ENCODE measurements at regions not wholly inside any gene's neighbourhood (a gene's known extent, or its start where the extent isn't known, plus 50 kb on each side); places are given as distances from the start of the nearest gene placed in this dataset.

GRCh38 chr5:18754201-18754600, 1119.9 kb downstream of the TAF11L14 start:
- TF ChIP-seq CTCF (IDR thresholded peaks at IDR 0.05; ENCODE audit: low read depth, low read length, poor library complexity, severe bottlenecking) (no peak), EZH2phosphoT487 (IDR thresholded peaks at IDR 0.05; ENCODE audit: borderline replicate concordance, low read length) (no peak)
